Stomach smooth muscle (tissue), 2 donors: ENCODE measurements at regions not wholly inside any gene's neighbourhood (a gene's known extent, or its start where the extent isn't known, plus 50 kb on each side); places are given as distances from the start of the nearest gene placed in this dataset.
"Not testable (repeated sequence)": the region's sequence is repeated elsewhere in the genome, so short reads cannot be mapped to it uniquely, and the experiment has no call there.

Experiments
- H3K27ac ChIP-seq: one replicate; pipeline ENCODE4 v1.7.0; 2013; ENCODE audit warnings: mild to moderate bottlenecking, low read length, inconsistent platforms
- H3K27me3 ChIP-seq, 2 donors: one replicate each; pipeline ENCODE4 v1.7.0; 2013; ENCODE audit warnings: low read length in 2 of 2; ENCODE audit not compliant: insufficient read depth in 2 of 2, control insufficient read depth in 1 of 2
- H3K36me3 ChIP-seq, 2 donors: one replicate each; pipeline ENCODE4 v1.7.0; 2013; ENCODE audit warnings: low read length in 2 of 2; ENCODE audit not compliant: control insufficient read depth in 2 of 2, insufficient read depth in 2 of 2
- H3K4me1 ChIP-seq: one replicate; pipeline ENCODE4 v1.7.0; 2013; ENCODE audit warnings: low read length; ENCODE audit not compliant: control insufficient read depth, insufficient read depth
- H3K4me3 ChIP-seq, 2 donors: one replicate each; pipeline ENCODE4 v1.7.0; 2013; ENCODE audit warnings: low read length in 2 of 2
- H3K9ac ChIP-seq, 2 donors: one replicate each; pipeline ENCODE4 v1.7.0; 2013; ENCODE audit warnings: low read length in 2 of 2, mild to moderate bottlenecking in 1 of 2
- H3K9me3 ChIP-seq, 2 donors: one replicate each; pipeline ENCODE4 v1.7.0; 2013; ENCODE audit warnings: low read length in 2 of 2; ENCODE audit not compliant: control insufficient read depth in 2 of 2
- donor health status: healthy.
- donor health status: Pancreatic carcinoma.

DNA sequence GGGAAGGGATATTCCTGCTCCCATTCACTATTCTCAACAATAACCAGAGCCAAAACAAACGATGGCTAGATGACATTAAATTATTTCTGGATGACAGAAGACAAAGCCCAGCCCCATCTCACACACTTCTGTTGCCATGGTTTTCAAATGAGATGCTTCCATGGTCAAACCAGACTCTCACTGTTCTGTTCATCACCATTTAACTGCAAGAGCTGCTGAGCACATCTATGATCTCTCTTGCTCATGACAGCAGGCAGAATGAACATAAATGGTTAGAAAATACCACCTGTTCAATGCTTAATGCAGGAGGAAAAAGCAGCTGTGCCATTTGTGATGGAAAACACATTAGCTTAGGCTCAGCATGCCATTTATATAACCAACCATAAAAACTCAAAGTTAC is 758.6 kb upstream of the ZWINT start:
- no peaks in the 10 kb centered on the region for H3K27me3 ChIP-seq
- no peak overlapping the region for H3K27ac ChIP-seq
- no peak overlapping the region for H3K9ac ChIP-seq
- H3K4me1 ChIP-seq: no peaks in the 10 kb centered on the region
- no peaks in the 10 kb centered on the region for H3K9me3 ChIP-seq
- H3K36me3 ChIP-seq: no peaks in the 10 kb centered on the region
- no peak overlapping the region for H3K4me3 ChIP-seq

DNA sequence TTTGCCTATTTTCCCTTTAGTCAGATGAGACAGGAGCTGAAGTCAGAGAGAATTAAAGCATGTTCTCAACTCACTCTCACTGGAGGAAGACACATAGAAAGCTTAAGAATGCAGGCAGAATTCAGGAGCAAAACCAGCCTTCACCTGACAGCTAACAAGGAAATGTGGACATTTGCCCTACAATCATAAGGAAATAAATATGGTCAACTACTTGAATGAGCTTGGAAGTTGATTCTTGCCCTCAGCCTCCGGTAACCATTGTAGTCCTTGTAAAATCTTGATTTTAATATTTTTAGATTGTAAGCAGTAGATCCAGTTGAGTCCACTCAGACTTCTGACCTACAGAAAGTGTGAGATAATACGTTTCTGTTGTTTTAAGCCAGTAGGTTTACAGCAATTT is 752.5 kb upstream of the ZWINT start:
- no peaks in the 10 kb centered on the region for H3K9me3 ChIP-seq
- no peak overlapping the region for H3K4me3 ChIP-seq
- H3K9ac ChIP-seq: no peak overlapping the region
- no peak overlapping the region for H3K27ac ChIP-seq
- H3K27me3 ChIP-seq: no peaks in the 10 kb centered on the region
- no peaks in the 10 kb centered on the region for H3K4me1 ChIP-seq
- no peaks in the 10 kb centered on the region for H3K36me3 ChIP-seq

DNA sequence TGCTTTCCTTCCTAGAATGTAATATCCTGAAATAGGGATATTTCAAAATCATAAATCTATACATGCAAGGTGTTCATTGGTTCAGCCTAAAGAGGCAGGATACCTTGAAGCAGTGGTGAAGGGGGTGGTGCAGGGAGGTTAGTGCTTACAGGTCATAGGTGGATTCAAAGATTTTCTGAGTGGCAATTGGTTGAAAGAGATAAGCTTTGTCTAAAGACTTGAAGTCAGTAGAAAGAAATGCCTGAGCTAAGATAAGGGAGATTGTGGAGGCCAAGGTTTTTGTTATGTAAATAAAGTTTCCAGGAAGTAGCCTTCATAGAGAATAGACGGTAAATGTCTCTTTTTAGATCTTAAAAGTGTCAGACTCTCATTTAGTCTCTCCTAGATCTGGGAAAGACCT is 741.2 kb upstream of the ZWINT start:
- Histone ChIP-seq H3K4me3 (no peak overlapping the region), H3K4me1 (no peaks in the 10 kb centered on the region), H3K27me3 (no peaks in the 10 kb centered on the region), H3K9ac (no peak overlapping the region), H3K9me3 (no peaks in the 10 kb centered on the region), H3K36me3 (no peaks in the 10 kb centered on the region), H3K27ac (no peak overlapping the region)

DNA sequence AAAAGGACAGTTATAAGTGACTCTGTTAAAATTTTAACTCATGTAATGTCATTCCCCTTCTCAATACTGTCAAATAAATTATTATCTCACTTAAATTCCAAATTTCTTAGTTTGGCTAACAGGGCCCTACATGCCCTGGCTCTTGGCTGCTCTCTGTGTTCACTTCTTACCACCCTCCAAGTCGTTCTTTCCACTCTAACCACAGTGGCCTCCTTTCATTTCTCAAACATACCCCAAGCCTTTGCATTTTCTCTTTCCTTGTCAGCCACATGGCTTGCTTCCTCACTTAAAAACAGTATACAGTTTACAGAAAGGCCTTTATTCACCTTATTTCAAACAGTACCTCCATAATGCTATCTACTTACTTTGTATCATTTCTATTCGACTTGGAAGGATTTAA is 737.1 kb upstream of the ZWINT start:
- Histone ChIP-seq H3K27me3 (no peaks in the 10 kb centered on the region), H3K9me3 (no peaks in the 10 kb centered on the region), H3K4me3 (no peak overlapping the region)

DNA sequence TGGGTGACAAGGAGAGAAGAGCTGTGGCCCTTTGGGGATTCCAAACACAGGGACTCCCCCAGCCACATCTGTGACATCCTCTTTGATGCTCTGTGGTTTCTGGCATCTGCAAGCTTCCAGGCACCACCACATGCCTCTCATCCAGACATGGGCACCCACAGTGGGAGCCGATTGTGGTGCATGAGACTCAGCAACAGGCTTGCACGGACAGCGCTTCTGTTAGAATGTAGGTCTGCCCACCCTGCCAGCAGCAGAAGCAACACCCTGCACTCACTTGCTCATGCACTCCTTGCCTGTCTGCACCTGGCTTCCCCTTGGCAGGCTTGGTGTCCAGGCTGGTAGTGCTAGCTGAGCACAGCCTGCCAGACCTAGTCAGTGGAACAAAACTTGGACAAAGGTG is 735.0 kb upstream of the ZWINT start:
- no peaks in the 10 kb centered on the region for H3K27me3 ChIP-seq
- no peak overlapping the region for H3K9ac ChIP-seq
- no peaks in the 10 kb centered on the region for H3K4me1 ChIP-seq
- H3K36me3 ChIP-seq: no peaks in the 10 kb centered on the region
- no peak overlapping the region for H3K4me3 ChIP-seq
- no peaks in the 10 kb centered on the region for H3K9me3 ChIP-seq
- H3K27ac ChIP-seq: no peak overlapping the region

More for the DNA sequence above, 737.1 kb upstream of the ZWINT start:
- Histone ChIP-seq H3K36me3 (no peaks in the 10 kb centered on the region), H3K27ac (no peak overlapping the region), H3K9ac (no peak overlapping the region), H3K4me1 (no peaks in the 10 kb centered on the region)

DNA sequence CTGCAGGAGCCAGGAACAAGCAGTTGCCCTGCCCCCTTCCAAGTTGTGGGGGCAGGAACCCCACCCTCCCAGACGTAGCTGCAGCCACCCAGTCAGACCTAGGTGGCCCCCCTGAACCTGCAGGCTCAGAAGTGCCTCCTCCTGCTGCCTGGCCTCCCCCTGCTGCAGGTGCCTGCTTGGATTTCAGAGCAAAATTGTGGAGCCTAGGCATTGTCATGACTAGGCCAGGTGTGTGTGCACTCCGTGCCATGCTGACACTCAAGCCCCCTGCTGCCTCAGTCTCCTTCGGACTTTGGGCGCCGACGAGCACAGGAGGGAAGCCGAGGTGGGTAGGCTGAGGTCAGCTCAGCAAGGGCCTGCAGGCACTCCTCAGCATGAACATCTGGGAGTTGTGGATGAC is 733.9 kb upstream of the ZWINT start:
- Histone ChIP-seq H3K4me3 (no peak overlapping the region), H3K36me3 (no peaks in the 10 kb centered on the region), H3K9me3 (no peaks in the 10 kb centered on the region)

DNA sequence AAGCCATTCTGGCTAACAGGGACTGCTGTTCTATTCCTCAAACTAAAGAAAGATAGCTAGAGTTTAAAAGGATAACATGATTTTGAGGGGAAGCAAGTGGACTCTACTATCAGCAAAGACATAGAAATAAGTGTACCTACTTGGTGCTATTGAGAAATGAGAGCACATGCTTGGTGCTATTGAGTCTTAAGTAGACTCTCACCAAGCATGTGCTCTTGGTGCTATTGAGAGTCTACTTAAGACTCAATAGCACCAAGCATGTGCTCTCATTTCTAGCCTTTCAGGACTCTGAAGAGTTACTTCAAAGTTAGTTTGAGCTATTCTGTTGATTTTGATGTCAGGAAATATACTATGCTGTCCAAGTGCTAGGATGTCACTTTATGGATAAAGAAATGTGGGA is 733.0 kb upstream of the ZWINT start:
- H3K4me1 ChIP-seq: no peaks in the 10 kb centered on the region
- H3K4me3 ChIP-seq: no peak overlapping the region
- H3K27ac ChIP-seq: no peak overlapping the region
- H3K27me3 ChIP-seq: no peaks in the 10 kb centered on the region
- H3K9ac ChIP-seq: no peak overlapping the region
- H3K36me3 ChIP-seq: no peaks in the 10 kb centered on the region
- H3K9me3 ChIP-seq: no peaks in the 10 kb centered on the region

More for the DNA sequence above, 733.9 kb upstream of the ZWINT start:
- Histone ChIP-seq H3K27me3 (no peaks in the 10 kb centered on the region), H3K27ac (no peak overlapping the region), H3K9ac (no peak overlapping the region), H3K4me1 (no peaks in the 10 kb centered on the region)

DNA sequence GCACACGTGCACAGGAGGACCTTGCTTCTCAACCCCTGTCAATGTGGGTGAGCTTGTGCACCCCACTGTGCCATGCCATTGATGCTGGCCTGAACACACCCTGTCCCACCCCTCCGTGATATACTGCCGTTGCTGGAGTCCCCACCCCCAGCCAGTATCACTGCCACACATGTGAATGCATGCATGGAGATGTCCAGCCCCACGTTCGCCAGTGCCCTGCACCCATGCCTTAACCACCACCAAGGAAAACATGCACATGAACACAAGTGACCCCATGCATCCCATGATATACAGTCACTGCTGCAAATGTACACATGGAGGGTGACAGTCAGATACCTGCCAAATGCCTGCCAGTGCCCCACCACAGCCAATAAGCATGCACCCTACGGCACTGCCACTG is 692.5 kb upstream of the ZWINT start:
- Histone ChIP-seq H3K4me3 (no peak overlapping the region), H3K36me3 (no peaks in the 10 kb centered on the region), H3K4me1 (no peaks in the 10 kb centered on the region), H3K27me3 (no peaks in the 10 kb centered on the region), H3K9ac (no peak overlapping the region), H3K9me3 (no peaks in the 10 kb centered on the region), H3K27ac (no peak overlapping the region)

DNA sequence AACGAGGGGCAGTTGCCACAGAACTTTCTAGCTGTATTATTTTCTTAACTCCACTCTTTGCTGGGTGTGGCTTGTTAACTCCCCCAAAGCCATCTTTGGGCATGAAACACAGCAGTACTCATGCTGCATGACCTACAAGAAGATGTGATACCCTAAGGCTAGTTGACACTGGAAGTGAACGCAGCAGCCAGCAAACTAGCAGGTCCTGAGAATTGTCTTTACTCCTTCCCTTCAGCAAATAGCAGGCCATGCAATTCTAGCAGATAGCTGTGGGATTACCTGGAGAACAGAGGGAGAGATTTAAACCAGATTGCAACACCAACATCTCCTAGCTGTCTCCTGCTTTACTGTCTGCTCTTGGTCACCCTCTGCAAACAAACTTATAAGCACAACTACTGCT is 688.0 kb upstream of the ZWINT start:
- H3K27ac ChIP-seq: no peak overlapping the region
- H3K4me3 ChIP-seq: no peak overlapping the region
- no peaks in the 10 kb centered on the region for H3K9me3 ChIP-seq
- H3K27me3 ChIP-seq: no peaks in the 10 kb centered on the region
- no peaks in the 10 kb centered on the region for H3K36me3 ChIP-seq
- no peak overlapping the region for H3K9ac ChIP-seq
- no peaks in the 10 kb centered on the region for H3K4me1 ChIP-seq

DNA sequence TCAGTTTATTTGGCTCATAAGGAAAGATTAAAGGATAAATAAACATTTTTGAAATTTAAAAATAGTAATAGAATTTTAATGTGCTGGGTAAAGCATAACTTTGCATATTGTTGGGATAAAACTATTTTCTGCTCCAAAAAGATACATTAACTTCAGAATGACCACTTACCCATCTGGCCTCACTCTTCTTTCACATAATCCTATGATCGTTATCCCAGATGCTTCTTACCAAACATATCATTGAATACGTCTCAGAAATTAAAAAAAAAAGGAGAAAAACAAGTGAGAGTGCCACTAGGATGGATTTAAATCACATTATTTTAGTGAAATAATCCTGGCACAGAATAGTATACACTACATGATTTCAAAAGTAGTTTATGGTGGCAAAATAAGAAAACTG is 677.5 kb upstream of the ZWINT start:
- H3K4me1 ChIP-seq: no peaks in the 10 kb centered on the region
- no peak overlapping the region for H3K4me3 ChIP-seq
- no peak overlapping the region for H3K27ac ChIP-seq
- H3K36me3 ChIP-seq: no peaks in the 10 kb centered on the region
- H3K9ac ChIP-seq: no peak overlapping the region
- H3K27me3 ChIP-seq: no peaks in the 10 kb centered on the region
- H3K9me3 ChIP-seq: no peaks in the 10 kb centered on the region

DNA sequence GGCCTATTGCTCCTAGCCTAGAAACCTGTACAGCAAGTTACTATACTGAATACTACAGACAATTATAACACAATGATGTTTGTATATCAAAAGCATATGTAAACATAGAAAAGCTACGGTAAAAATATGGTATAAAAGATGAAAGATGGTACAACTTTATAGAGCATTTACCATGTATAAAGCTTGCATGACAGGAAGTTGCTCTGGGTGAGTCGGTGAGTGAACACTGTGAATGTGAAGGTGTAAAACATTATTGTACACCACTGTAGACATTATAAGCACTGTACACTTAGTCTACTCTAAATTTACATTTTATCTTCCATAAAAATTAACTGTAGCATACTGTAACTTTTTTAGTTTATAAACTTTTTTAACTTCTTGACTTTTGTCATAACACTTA is 674.3 kb upstream of the ZWINT start:
- Histone ChIP-seq H3K27me3 (no peaks in the 10 kb centered on the region), H3K4me1 (no peaks in the 10 kb centered on the region), H3K36me3 (no peaks in the 10 kb centered on the region), H3K9ac (no peak overlapping the region), H3K9me3 (peaks cover 0 to 3% of the 10 kb centered on the region in 2 donors), H3K27ac (no peak overlapping the region), H3K4me3 (no peak overlapping the region)

DNA sequence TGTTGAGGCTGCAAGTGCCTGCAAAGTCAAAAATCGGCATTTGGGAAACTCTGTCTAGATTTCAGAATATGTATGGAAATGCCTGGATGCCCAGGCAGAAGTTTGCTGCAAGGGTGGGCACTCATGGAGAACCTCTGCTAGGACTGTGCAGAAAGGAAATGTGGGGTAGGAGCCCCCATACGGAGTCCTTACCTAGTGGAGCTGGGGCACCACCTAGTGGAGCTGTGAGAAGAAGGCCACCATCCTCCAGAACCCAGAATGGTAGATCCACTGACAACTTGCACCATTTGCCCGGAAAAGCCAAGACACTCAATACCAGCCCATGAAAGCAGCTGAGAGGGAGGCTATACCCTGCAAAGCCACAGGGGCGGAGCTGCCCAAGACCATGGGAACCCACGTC is 671.2 kb upstream of the ZWINT start:
- not testable (repeated sequence) for H3K9ac ChIP-seq, H3K4me3 ChIP-seq, H3K27ac ChIP-seq, H3K4me1 ChIP-seq, H3K27me3 ChIP-seq, H3K36me3 ChIP-seq, H3K9me3 ChIP-seq
